H9 (cell line): ENCODE measurements at regions not wholly inside any gene's neighbourhood (a gene's known extent, or its start where the extent isn't known, plus 50 kb on each side); places are given as distances from the start of the nearest gene placed in this dataset.
"Not testable (repeated sequence)": the region's sequence is repeated elsewhere in the genome, so short reads cannot be mapped to it uniquely, and the experiment has no call there.

Experiments
- DNase-seq: peaks from one replicate; pipeline ENCODE4 v3.0.0-alpha.2; 2017
- H2AFZ ChIP-seq: one replicate; pipeline ENCODE4 v1.6.1; 2013; ENCODE audit warnings: mild to moderate bottlenecking, low read length, control low read depth, moderate library complexity
- H2AK5ac ChIP-seq: 2 replicates; pipeline ENCODE4 v1.6.1; 2013; ENCODE audit warnings: low read length, control low read depth, mixed read lengths; ENCODE audit not compliant: insufficient read length
- H2BK120ac ChIP-seq: one replicate; pipeline ENCODE4 v1.6.1; 2013; ENCODE audit warnings: low read depth, mild to moderate bottlenecking, low read length, control low read depth, inconsistent platforms; ENCODE audit not compliant: poor library complexity, severe bottlenecking
- H2BK12ac ChIP-seq: 2 replicates; pipeline ENCODE4 v1.6.1; 2013; ENCODE audit warnings: low read length, control low read depth, mixed read lengths, low read depth; ENCODE audit not compliant: insufficient read length
- H2BK15ac ChIP-seq: 2 replicates; pipeline ENCODE4 v1.6.1; 2013; ENCODE audit warnings: low read depth, low read length, control low read depth
- H2BK20ac ChIP-seq: one replicate; pipeline ENCODE4 v1.6.1; 2013; ENCODE audit warnings: low read depth, mild to moderate bottlenecking, low read length, control low read depth, inconsistent platforms; ENCODE audit not compliant: poor library complexity, severe bottlenecking
- H2BK5ac ChIP-seq: 2 replicates; pipeline ENCODE4 v1.6.1; 2013; ENCODE audit warnings: low read length, control low read depth, mixed read lengths; ENCODE audit not compliant: insufficient read length
- H3K14ac ChIP-seq: 2 replicates; pipeline ENCODE4 v1.6.1; 2013; ENCODE audit warnings: low read length, control low read depth; ENCODE audit not compliant: insufficient read depth
- H3K18ac ChIP-seq: 2 replicates; pipeline ENCODE4 v1.6.1; 2013; ENCODE audit warnings: low read depth, mild to moderate bottlenecking, mixed read lengths, low read length, control low read depth; ENCODE audit not compliant: insufficient read length
- H3K23ac ChIP-seq: 2 replicates; pipeline ENCODE4 v1.6.1; 2013; ENCODE audit warnings: low read length, control low read depth, mixed read lengths, low read depth; ENCODE audit not compliant: insufficient read length
- H3K23me2 ChIP-seq: 2 replicates; pipeline ENCODE4 v1.6.1; 2013; ENCODE audit warnings: low read depth, mild to moderate bottlenecking, mixed read lengths, low read length, control low read depth; ENCODE audit not compliant: insufficient read length, poor library complexity, severe bottlenecking
- H3K27ac ChIP-seq: 2 replicates; pipeline ENCODE4 v1.5.1; 2013; ENCODE audit warnings: low read length, control low read depth, mixed read lengths, low read depth; ENCODE audit not compliant: insufficient read length
- H3K27me3 ChIP-seq: 2 replicates; pipeline ENCODE4 v1.6.1; 2013; ENCODE audit warnings: low read length, control low read depth, inconsistent platforms; ENCODE audit not compliant: insufficient read depth
- H3K4ac ChIP-seq: 2 replicates; pipeline ENCODE4 v1.6.1; 2013; ENCODE audit warnings: low read depth, mild to moderate bottlenecking, control low read depth, inconsistent platforms, low read length, moderate library complexity
- H3K4me1 ChIP-seq: 2 replicates; pipeline ENCODE4 v1.6.1; 2013; ENCODE audit warnings: low read length, control low read depth, inconsistent platforms; ENCODE audit not compliant: insufficient read depth
- H3K4me2 ChIP-seq: 2 replicates; pipeline ENCODE4 v1.6.1; 2013; ENCODE audit warnings: low read length, control low read depth, mixed read lengths; ENCODE audit not compliant: insufficient read length, insufficient read depth
- H3K56ac ChIP-seq: 2 replicates; pipeline ENCODE4 v1.6.1; 2013; ENCODE audit warnings: low read depth, mild to moderate bottlenecking, mixed read lengths, low read length, control low read depth; ENCODE audit not compliant: insufficient read length
- H3K79me1 ChIP-seq: 2 replicates; pipeline ENCODE4 v1.6.1; 2013; ENCODE audit warnings: low read depth, mild to moderate bottlenecking, moderate library complexity, low read length, control low read depth, inconsistent platforms; ENCODE audit not compliant: insufficient read depth, poor library complexity, severe bottlenecking
- H3K79me2 ChIP-seq: 2 replicates; pipeline ENCODE4 v1.6.1; 2013; ENCODE audit warnings: low read length, control low read depth, inconsistent platforms; ENCODE audit not compliant: insufficient read depth
- H3K9ac ChIP-seq: 2 replicates; pipeline ENCODE4 v1.6.1; 2013; ENCODE audit warnings: low read length, control low read depth, mixed read lengths; ENCODE audit not compliant: insufficient read length; ENCODE audit errors: extremely low read depth
- H3K9me3 ChIP-seq: one replicate; pipeline ENCODE4 v1.6.1; 2013; ENCODE audit warnings: low read depth, low read length, inconsistent platforms; ENCODE audit not compliant: control insufficient read depth
- H3T11ph ChIP-seq: one replicate; pipeline ENCODE4 v1.6.1; 2013; ENCODE audit warnings: mild to moderate bottlenecking, low read length, control low read depth, inconsistent platforms
- H4K20me1 ChIP-seq: one replicate; pipeline ENCODE4 v1.6.1; 2013; ENCODE audit not compliant: control insufficient read depth, insufficient read length, insufficient read depth
- H4K5ac ChIP-seq: 2 replicates; pipeline ENCODE4 v1.6.1; 2013; ENCODE audit warnings: low read depth, mild to moderate bottlenecking, mixed read lengths, low read length, control low read depth; ENCODE audit not compliant: insufficient read length
- H4K8ac ChIP-seq: replicated peaks from 2 replicates; pipeline ENCODE4 v1.6.1; 2013; ENCODE audit warnings: low read length, control low read depth, mixed read lengths, low read depth; ENCODE audit not compliant: insufficient read length
- H4K91ac ChIP-seq: 2 replicates; pipeline ENCODE4 v1.6.1; 2013; ENCODE audit warnings: low read depth, mild to moderate bottlenecking, moderate library complexity, mixed read lengths, low read length, control low read depth; ENCODE audit not compliant: insufficient read length
- H3K27ac Mint-ChIP-seq, 3 experiments: 2 replicates in 2 of 3; 3 replicates in 1 of 3; pipeline ENCODE4 v1.8.0; 2020 to 2021; ENCODE audit warnings: mixed read lengths in 3 of 3, mild to moderate bottlenecking in 1 of 3, moderate library complexity in 1 of 3
- H3K27me3 Mint-ChIP-seq: 2 replicates; pipeline ENCODE4 v1.8.0; 2021; ENCODE audit warnings: low read depth, mild to moderate bottlenecking, moderate library complexity, mixed read lengths
- H3K36me3 Mint-ChIP-seq, 3 experiments: 2 replicates in 2 of 3; 3 replicates in 1 of 3; pipeline ENCODE4 v1.8.0; 2020 to 2021; ENCODE audit warnings: low read depth in 3 of 3, mixed read lengths in 3 of 3; ENCODE audit not compliant: insufficient read depth in 1 of 3
- H3K4me1 Mint-ChIP-seq, 2 experiments: 2 replicates each; pipeline ENCODE4 v1.8.0; 2020; ENCODE audit warnings: mixed read lengths in 2 of 2
- H3K4me3 Mint-ChIP-seq, 2 experiments: 2 replicates in 1 of 2; 3 replicates in 1 of 2; pipeline ENCODE4 v1.8.0; 2020 to 2021; ENCODE audit warnings: mild to moderate bottlenecking in 2 of 2, mixed read lengths in 2 of 2, moderate library complexity in 1 of 2
- H3K9me3 Mint-ChIP-seq, 2 experiments: 2 replicates in 1 of 2; 3 replicates in 1 of 2; pipeline ENCODE4 v1.8.0; 2020; ENCODE audit warnings: mild to moderate bottlenecking in 2 of 2, mixed read lengths in 2 of 2, moderate library complexity in 1 of 2
- WGBS: extraction: QIAGEN DNeasy Blood & Tissue Kit; methylation state at CpG from one replicate; pipeline ENCODE4 v1.1.7; 2013; ENCODE audit warnings: missing lambda C conversion rate, low lambda C conversion rate, mixed read lengths; ENCODE audit not compliant: insufficient read length; ENCODE audit errors: extremely low coverage; 5-methylcytosine and 5-hydroxymethylcytosine counted together
- TF ChIP-seq, protein P1 (sequence below): fragments of 200-600 bp; sonication (generic); conservative IDR thresholded peaks from 3 replicates; pipeline ENCODE4 v1.8.0; 2021; ENCODE audit warnings: antibody characterized with exemption, mild to moderate bottlenecking

DNA sequence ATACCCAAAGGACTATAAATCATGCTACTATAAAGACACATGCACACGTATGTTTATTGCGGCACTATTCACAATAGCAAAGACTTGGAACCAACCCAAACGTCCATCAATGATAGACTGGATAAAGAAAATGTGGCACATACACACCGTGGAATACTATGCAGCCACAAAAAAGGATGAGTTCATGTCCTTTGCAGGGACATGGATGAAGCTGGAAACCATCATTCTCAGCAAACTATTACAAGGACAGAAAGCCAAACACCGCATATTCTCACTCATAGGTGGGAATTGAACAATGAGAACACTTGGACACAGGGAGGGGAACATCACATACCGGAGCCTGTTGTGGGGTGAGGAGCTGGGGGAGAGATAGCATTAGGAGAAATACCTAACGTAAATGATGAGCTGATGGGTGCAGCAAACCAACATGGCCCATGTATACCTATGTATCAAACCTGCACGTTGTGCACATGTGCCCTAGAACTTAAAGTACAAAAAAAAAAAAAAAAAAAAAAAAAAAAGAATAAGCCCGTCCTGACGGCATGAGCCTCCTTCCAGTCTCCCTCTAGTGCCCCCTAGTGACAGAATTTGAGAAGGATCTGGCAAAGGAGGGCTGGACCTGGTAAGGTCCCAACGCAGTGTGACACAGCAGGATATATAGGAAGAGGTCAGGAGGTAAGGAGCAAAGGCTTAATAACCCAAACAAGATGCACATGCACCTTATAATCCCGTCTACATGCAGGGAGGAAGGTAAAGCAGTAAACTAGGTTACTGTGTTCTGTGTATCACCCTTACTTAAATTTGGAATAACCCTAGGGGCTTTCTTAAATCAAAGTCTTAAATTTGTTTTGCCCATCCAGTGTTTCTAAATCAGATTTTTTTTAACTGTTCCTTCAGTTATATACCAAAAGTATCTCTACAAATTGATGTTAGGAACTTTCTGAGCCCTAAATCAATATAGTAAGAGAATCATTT, 214.8 kb downstream of the UNC5CL start:
- not testable (repeated sequence) for H3K23me2 ChIP-seq, H3K4me1 Mint-ChIP-seq, H4K5ac ChIP-seq, H3K4me3 Mint-ChIP-seq, H4K91ac ChIP-seq, H2BK120ac ChIP-seq, H2BK12ac ChIP-seq, H2BK15ac ChIP-seq, H3K27ac Mint-ChIP-seq, H2BK5ac ChIP-seq, H3K79me2 ChIP-seq, H3K79me1 ChIP-seq, H4K8ac ChIP-seq, H4K20me1 ChIP-seq, H3K36me3 Mint-ChIP-seq, H3K9me3 Mint-ChIP-seq, H3K4me1 ChIP-seq, H3K23ac ChIP-seq, H3K4ac ChIP-seq, H3K27ac ChIP-seq, H3K9me3 ChIP-seq, H3T11ph ChIP-seq, H3K4me2 ChIP-seq, H3K18ac ChIP-seq, H3K56ac ChIP-seq, H3K27me3 ChIP-seq, H2BK20ac ChIP-seq, H3K9ac ChIP-seq, H3K14ac ChIP-seq, H2AFZ ChIP-seq, H2AK5ac ChIP-seq
- H3K27me3 Mint-ChIP-seq = peaks cover 10% of the 10 kb centered on the region
- TF ChIP-seq, protein P1, sequence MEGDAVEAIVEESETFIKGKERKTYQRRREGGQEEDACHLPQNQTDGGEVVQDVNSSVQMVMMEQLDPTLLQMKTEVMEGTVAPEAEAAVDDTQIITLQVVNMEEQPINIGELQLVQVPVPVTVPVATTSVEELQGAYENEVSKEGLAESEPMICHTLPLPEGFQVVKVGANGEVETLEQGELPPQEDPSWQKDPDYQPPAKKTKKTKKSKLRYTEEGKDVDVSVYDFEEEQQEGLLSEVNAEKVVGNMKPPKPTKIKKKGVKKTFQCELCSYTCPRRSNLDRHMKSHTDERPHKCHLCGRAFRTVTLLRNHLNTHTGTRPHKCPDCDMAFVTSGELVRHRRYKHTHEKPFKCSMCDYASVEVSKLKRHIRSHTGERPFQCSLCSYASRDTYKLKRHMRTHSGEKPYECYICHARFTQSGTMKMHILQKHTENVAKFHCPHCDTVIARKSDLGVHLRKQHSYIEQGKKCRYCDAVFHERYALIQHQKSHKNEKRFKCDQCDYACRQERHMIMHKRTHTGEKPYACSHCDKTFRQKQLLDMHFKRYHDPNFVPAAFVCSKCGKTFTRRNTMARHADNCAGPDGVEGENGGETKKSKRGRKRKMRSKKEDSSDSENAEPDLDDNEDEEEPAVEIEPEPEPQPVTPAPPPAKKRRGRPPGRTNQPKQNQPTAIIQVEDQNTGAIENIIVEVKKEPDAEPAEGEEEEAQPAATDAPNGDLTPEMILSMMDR = peak; percentile 73
- DNase-seq = peak; percentile 65
- WGBS = no CpG with 5 or more reads among the region's 12 CpGs
